Gastrocnemius medialis (tissue), 4 donors: ENCODE measurements at regions not wholly inside any gene's neighbourhood (a gene's known extent, or its start where the extent isn't known, plus 50 kb on each side); places are given as distances from the start of the nearest gene placed in this dataset.
"Not testable (repeated sequence)": the region's sequence is repeated elsewhere in the genome, so short reads cannot be mapped to it uniquely, and the experiment has no call there.

Experiments
- ATAC-seq, 2 donors: fragments of 150-250 bp; one replicate each; pipeline ENCODE4 v1.9.1; 2016
- DNase-seq, 2 donors: peaks; one replicate each; pipeline ENCODE4 v3.0.0-alpha.2; 2019
- H3K27ac ChIP-seq, 4 donors: fragments of 200-600 bp; sonication (generic); 1 replicate in 1 of 4; 2 replicates in 3 of 4; pipeline ENCODE4 v1.5.1; 2016 to 2018; ENCODE audit warnings: mild to moderate bottlenecking in 2 of 4, moderate library complexity in 1 of 4
- H3K27me3 ChIP-seq, 3 donors: fragments of 200-600 bp; sonication (generic) in 2 of 3; 1 replicate in 1 of 3; 2 replicates in 2 of 3; pipeline versions ENCODE4 v1.5.1 to v1.6.0; 2016 to 2019; ENCODE audit warnings: mild to moderate bottlenecking in 1 of 3, moderate library complexity in 1 of 3
- H3K36me3 ChIP-seq, 2 donors: fragments of 200-600 bp; sonication (generic) in 1 of 2; one replicate each; pipeline ENCODE4 v1.5.1; 2017 to 2018
- H3K4me1 ChIP-seq, 2 donors: fragments of 200-600 bp; sonication (generic) in 1 of 2; one replicate each; pipeline ENCODE4 v1.5.1; 2016 to 2017; ENCODE audit warnings: mild to moderate bottlenecking in 2 of 2
- H3K4me3 ChIP-seq, 4 donors: fragments of 200-600 bp; sonication (generic) in 3 of 4; 1 replicate in 1 of 4; 2 replicates in 3 of 4; pipeline ENCODE4 v1.5.1; 2016 to 2019; ENCODE audit warnings: mild to moderate bottlenecking in 2 of 4
- H3K9me3 ChIP-seq, 3 donors: fragments of 200-600 bp; sonication (generic) in 2 of 3; 1 replicate in 1 of 3; 2 replicates in 2 of 3; pipeline ENCODE4 v1.5.1; 2016 to 2019
- POLR2A ChIP-seq, 2 donors: fragments of 450-650 bp; IDR thresholded peaks; one replicate each; pipeline ENCODE4 v1.6.1; 2017; ENCODE audit warnings: antibody characterized with exemption in 2 of 2, mild to moderate bottlenecking in 2 of 2, moderate library complexity in 2 of 2
- in situ Hi-C, 4 donors: fragments of 200-750 bp; cut with MboI; loops; one replicate each; pipeline versions ENCODE4 v1.15.0 to v1.8.0; 2017; ENCODE audit warnings: low sequenced_read_pairs in 4 of 4
- intact Hi-C: fragments of 100-400 bp; cut with DNase I; formaldehyde crosslinking; loops from one replicate; pipeline ENCODE4 v1.15.1; 2023; ENCODE audit warnings: low total_unique reads
- TF ChIP-seq, protein P1 (sequence below), 5 experiments: fragments of 450-650 bp in 3 of 5; fragments of 200-600 bp in 2 of 5; sonication (generic) in 2 of 5; IDR thresholded peaks in 4 of 5; conservative IDR thresholded peaks in 1 of 5; 1 replicate in 4 of 5; 2 replicates in 1 of 5; pipeline ENCODE4 v1.5.1; 2016 to 2019; ENCODE audit warnings: antibody characterized with exemption in 5 of 5, mild to moderate bottlenecking in 3 of 5, moderate library complexity in 3 of 5

DNA sequence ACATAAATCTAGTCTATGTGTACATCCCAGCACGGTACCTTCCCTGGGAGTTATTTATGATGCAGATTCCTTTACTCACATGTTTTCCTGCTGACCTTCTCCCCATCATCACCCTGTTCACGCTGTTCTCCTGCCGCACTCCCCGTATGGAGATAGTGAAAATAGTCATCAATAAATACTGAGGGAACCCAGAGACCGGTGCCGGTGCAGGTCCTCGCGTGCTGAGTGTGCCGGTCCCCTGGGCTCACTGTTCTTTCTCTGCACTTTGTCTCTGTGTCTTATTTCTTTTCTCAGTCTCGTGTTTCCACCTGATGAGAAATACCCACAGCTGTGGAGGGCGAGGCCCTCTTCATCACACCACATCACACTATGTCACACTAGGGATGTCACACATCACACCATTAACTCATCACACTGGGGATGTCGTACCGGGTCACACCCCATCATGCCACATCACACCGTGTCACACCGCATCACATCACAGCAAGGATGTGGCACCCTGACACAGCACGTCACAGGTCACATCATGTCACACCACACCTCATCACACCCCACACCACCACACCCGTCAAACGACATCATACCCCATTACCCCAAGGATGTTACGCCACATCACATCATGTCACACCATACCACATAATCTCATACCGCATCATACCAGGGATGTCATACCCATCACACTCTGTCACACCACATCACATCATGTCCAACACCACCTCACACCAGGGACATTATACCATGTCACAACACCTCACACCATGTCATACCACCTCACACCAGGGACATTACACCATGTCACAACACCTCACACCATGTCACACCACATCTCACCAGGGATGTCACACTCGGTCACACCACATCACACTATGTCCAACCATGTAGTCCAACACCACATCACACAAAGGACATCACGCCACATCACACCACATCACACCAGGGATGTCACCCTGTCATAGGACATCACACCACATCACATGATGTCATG, 207.0 kb downstream of the TMEM121 start:
- H3K9me3 ChIP-seq: no peaks in the 10 kb centered on the region
- ATAC-seq: no peak
- H3K4me1 ChIP-seq: no peaks in the 10 kb centered on the region
- no peak overlapping the region for H3K27ac ChIP-seq
- no peak overlapping the region for H3K4me3 ChIP-seq
- no peaks in the 10 kb centered on the region for H3K27me3 ChIP-seq
- intact Hi-C loops (no loop called here), in situ Hi-C loops (no loop called here)
- no peak for DNase-seq
- no peaks in the 10 kb centered on the region for H3K36me3 ChIP-seq
- no peak for TF ChIP-seq POLR2A (IDR thresholded peaks at IDR 0.05)
- TF ChIP-seq, protein P1, sequence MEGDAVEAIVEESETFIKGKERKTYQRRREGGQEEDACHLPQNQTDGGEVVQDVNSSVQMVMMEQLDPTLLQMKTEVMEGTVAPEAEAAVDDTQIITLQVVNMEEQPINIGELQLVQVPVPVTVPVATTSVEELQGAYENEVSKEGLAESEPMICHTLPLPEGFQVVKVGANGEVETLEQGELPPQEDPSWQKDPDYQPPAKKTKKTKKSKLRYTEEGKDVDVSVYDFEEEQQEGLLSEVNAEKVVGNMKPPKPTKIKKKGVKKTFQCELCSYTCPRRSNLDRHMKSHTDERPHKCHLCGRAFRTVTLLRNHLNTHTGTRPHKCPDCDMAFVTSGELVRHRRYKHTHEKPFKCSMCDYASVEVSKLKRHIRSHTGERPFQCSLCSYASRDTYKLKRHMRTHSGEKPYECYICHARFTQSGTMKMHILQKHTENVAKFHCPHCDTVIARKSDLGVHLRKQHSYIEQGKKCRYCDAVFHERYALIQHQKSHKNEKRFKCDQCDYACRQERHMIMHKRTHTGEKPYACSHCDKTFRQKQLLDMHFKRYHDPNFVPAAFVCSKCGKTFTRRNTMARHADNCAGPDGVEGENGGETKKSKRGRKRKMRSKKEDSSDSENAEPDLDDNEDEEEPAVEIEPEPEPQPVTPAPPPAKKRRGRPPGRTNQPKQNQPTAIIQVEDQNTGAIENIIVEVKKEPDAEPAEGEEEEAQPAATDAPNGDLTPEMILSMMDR (IDR thresholded peaks at IDR 0.05 in 4 of 5, conservative IDR thresholded peaks at IDR 0.05 in 1 of 5): no peak

DNA sequence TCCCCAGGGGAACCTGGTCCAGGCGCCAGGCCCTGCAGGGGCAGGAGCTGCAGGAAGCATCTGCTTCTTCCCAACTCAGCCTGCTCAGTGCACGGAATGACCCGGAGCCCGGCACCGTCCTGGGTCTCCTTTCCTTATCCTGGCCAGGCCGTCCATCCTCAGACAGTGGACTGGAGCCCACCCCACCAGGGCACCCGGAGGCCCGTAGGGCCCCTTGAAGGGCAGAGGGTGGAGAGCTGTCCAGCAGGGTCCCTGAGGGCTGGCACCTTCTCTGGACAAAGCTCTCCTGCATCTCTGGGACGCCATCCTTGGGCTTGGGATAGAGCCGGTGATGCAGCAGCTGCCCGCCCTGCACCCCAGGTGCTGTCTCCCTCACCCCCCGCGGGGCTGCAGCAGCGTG, 207.9 kb downstream of the TMEM121 start:
- in situ Hi-C loops, H3K4me3 ChIP-seq, ATAC-seq, H3K27ac ChIP-seq, H3K4me1 ChIP-seq, H3K9me3 ChIP-seq, H3K36me3 ChIP-seq, DNase-seq, intact Hi-C loops, H3K27me3 ChIP-seq: not testable (repeated sequence)

- H3K4me3 ChIP-seq, in situ Hi-C loops, H3K4me1 ChIP-seq, H3K36me3 ChIP-seq, H3K9me3 ChIP-seq, ATAC-seq, intact Hi-C loops, H3K27ac ChIP-seq, DNase-seq, H3K27me3 ChIP-seq: not testable (repeated sequence)
Observed at GRCh38 chr14:105736331-105736730, 209.9 kb downstream of the TMEM121 start.

GRCh38 chr14:105737504-105738246, 211.3 kb downstream of the TMEM121 start:
- Histone ChIP-seq H3K27ac (no peak overlapping the region), H3K36me3 (no peaks in the 10 kb centered on the region), H3K4me3 (no peak overlapping the region), H3K4me1 (no peaks in the 10 kb centered on the region), H3K27me3 (no peaks in the 10 kb centered on the region), H3K9me3 (no peaks in the 10 kb centered on the region)
- DNase-seq: no peak
- no peak for ATAC-seq
- intact Hi-C loops: no loop called here
- TF ChIP-seq, protein P1 (IDR thresholded peaks at IDR 0.05 in 4 of 5, conservative IDR thresholded peaks at IDR 0.05 in 1 of 5): no peak
- no peak for TF ChIP-seq POLR2A (IDR thresholded peaks at IDR 0.05)
- in situ Hi-C loops: no loop called here

DNA sequence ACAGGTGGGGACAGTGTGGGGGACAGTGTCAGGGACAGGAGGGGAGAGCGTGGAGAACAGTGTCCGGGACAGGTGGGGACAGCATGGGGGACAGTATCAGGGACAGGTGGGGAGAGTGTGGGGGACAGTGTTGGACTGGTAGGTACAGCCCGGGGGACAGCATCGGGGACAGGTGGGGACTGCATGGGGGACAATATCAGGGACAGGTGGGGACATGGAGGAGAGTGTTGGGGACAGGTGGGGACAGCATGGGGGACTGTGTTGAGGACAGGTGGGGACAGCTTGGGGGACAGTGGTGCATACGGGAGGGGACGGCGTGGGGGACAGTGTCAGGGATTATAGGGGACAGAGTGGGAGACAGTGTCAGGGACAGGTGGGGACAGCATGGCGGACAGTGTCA, 212.3 kb downstream of the TMEM121 start:
- no peak for TF ChIP-seq POLR2A (IDR thresholded peaks at IDR 0.05)
- TF ChIP-seq, protein P1 (IDR thresholded peaks at IDR 0.05 in 4 of 5, conservative IDR thresholded peaks at IDR 0.05 in 1 of 5): no peak
- Histone ChIP-seq H3K9me3 (no peaks in the 10 kb centered on the region), H3K27me3 (no peaks in the 10 kb centered on the region), H3K4me1 (no peaks in the 10 kb centered on the region), H3K4me3 (no peak overlapping the region), H3K27ac (no peak overlapping the region), H3K36me3 (no peaks in the 10 kb centered on the region)
- in situ Hi-C loops (no loop called here), intact Hi-C loops (no loop called here)
- DNase-seq (no peak), ATAC-seq (no peak)
